Stomach (tissue), 4 donors: ENCODE measurements at regions not wholly inside any gene's neighbourhood (a gene's known extent, or its start where the extent isn't known, plus 50 kb on each side); places are given as distances from the start of the nearest gene placed in this dataset.

Experiments
- CTCF ChIP-seq, 7 experiments: fragments of 450-650 bp in 4 of 7; fragments of 200-600 bp in 3 of 7; sonication (generic) in 3 of 7; IDR thresholded peaks; one replicate each; pipeline ENCODE4 v1.5.1; 2016 to 2019; ENCODE audit warnings: antibody characterized with exemption in 7 of 7, control low read depth in 2 of 7, mild to moderate bottlenecking in 1 of 7
- POLR2A ChIP-seq, 4 donors: fragments of 450-650 bp; IDR thresholded peaks; one replicate each; pipeline ENCODE4 v1.6.1; 2016; ENCODE audit warnings: antibody characterized with exemption in 4 of 4, control low read depth in 2 of 4, mild to moderate bottlenecking in 1 of 4, moderate library complexity in 1 of 4
- POLR2AphosphoS5 ChIP-seq, 3 donors: sonication (generic); formaldehyde crosslinking; IDR thresholded peaks; one replicate each; pipeline ENCODE4 v1.6.1; 2016; ENCODE audit warnings: antibody characterized with exemption in 3 of 3

DNA sequence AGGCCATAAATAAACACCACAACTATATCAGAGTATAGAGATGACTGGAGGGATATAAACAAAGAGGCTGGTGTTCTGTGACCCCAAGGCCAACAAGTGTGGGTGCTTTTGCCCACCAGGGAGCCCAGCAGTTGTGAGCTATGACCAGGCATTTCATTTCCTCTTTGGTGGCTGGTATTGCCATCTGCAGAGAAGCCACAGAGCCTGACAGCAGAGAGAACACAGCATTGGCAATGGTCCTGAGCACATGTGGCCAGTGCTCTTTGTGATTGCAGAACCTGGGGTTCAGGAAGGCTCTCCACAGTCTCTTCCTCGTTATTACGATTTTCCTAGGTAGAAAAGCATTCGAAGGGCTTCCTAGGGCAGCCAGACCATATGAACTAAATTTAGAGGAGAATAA lies 112.3 kb downstream of the TM2D1 start:
- TF ChIP-seq CTCF (IDR thresholded peaks at IDR 0.05) (no peak), POLR2A (IDR thresholded peaks at IDR 0.05) (no peak), POLR2AphosphoS5 (IDR thresholded peaks at IDR 0.05) (no peak)
